GM12878 (cell line): ENCODE measurements at regions not wholly inside any gene's neighbourhood (a gene's known extent, or its start where the extent isn't known, plus 50 kb on each side); places are given as distances from the start of the nearest gene placed in this dataset.

ENCODE experiments used
- BCL11A ChIP-seq: IDR thresholded peaks from 2 replicates; pipeline ENCODE4 v1.6.1; 2011; ENCODE audit warnings: low read depth, low read length
- CBX3 ChIP-seq: fragments of 200-600 bp; sonication (generic); IDR thresholded peaks from 2 replicates; pipeline ENCODE4 v1.6.1; 2016; ENCODE audit warnings: low read depth, borderline replicate concordance
- CBX5 ChIP-seq: sonication (generic); IDR thresholded peaks from 2 replicates; pipeline ENCODE4 v1.6.1; 2016; ENCODE audit warnings: low read depth, moderate library complexity, mild to moderate bottlenecking, inconsistent platforms
- CREB1 ChIP-seq: IDR thresholded peaks from 2 replicates; pipeline ENCODE4 v1.6.1; 2012; ENCODE audit warnings: low read depth, mild to moderate bottlenecking, inconsistent platforms
- EED ChIP-seq: sonication (generic); IDR thresholded peaks from 2 replicates; pipeline ENCODE4 v1.6.1; 2016; ENCODE audit warnings: antibody characterized with exemption, low read depth
- EGR1 ChIP-seq, 2 experiments: IDR thresholded peaks; 1 replicate in 1 of 2; 2 replicates in 1 of 2; pipeline ENCODE4 v1.6.1; 2011 to 2012; ENCODE audit warnings: low read depth in 2 of 2, low read length in 2 of 2, borderline replicate concordance in 1 of 2, mild to moderate bottlenecking in 1 of 2, moderate library complexity in 1 of 2
- ESRRA ChIP-seq: IDR thresholded peaks from 2 replicates; pipeline ENCODE4 v1.6.1; 2012; ENCODE audit warnings: mild to moderate bottlenecking, low read length, improper control_type of control experiment
- HDGF ChIP-seq: fragments of 450-650 bp; IDR thresholded peaks from 2 replicates; pipeline ENCODE4 v1.6.1; 2016; ENCODE audit warnings: antibody characterized with exemption
- KLF5 ChIP-seq: fragments of 450-650 bp; IDR thresholded peaks from 2 replicates; pipeline ENCODE4 v1.6.1; 2014; ENCODE audit warnings: mild to moderate bottlenecking; ENCODE audit not compliant: partially characterized antibody
- MTA3 ChIP-seq: IDR thresholded peaks from 2 replicates; pipeline ENCODE4 v1.6.1; 2012; ENCODE audit warnings: low read length, inconsistent platforms, borderline replicate concordance
- PKNOX1 ChIP-seq: fragments of 450-650 bp; IDR thresholded peaks from 2 replicates; pipeline ENCODE4 v1.6.1; 2016; ENCODE audit warnings: mild to moderate bottlenecking
- PRDM15 ChIP-seq: fragments of 450-650 bp; formaldehyde crosslinking; IDR thresholded peaks from 2 replicates; pipeline ENCODE4 v1.4.0; 2020; ENCODE audit warnings: mild to moderate bottlenecking, moderate library complexity
- SIN3A ChIP-seq: IDR thresholded peaks from 2 replicates; pipeline ENCODE4 v1.6.1; 2012; ENCODE audit warnings: low read depth, low read length, improper control_type of control experiment
- SMAD1 ChIP-seq: fragments of 450-650 bp; IDR thresholded peaks from 2 replicates; pipeline ENCODE4 v1.6.1; 2018; ENCODE audit warnings: mild to moderate bottlenecking, low read depth; ENCODE audit not compliant: partially characterized antibody
- SP1 ChIP-seq: IDR thresholded peaks from one replicate; pipeline ENCODE4 v1.6.1; 2011; ENCODE audit warnings: low read depth, low read length
- SUPT20H ChIP-seq: IDR thresholded peaks from 2 replicates; pipeline ENCODE4 v1.6.1; 2011; ENCODE audit warnings: low read depth, mild to moderate bottlenecking, low read length, moderate library complexity, borderline replicate concordance; ENCODE audit not compliant: control insufficient read depth
- SUZ12 ChIP-seq: fragments of 200-600 bp; sonication (generic); IDR thresholded peaks from one replicate; pipeline ENCODE4 v1.6.1; 2018; ENCODE audit warnings: antibody characterized with exemption, mild to moderate bottlenecking; ENCODE audit not compliant: unreplicated experiment
- USF1 ChIP-seq: IDR thresholded peaks from 2 replicates; pipeline ENCODE4 v1.6.1; 2011; ENCODE audit warnings: borderline replicate concordance, low read depth, mild to moderate bottlenecking, moderate library complexity, mixed read lengths, low read length; ENCODE audit not compliant: insufficient read depth; ENCODE audit errors: extremely low read length
- ZNF274 ChIP-seq: IDR thresholded peaks from one replicate; pipeline ENCODE4 v1.8.0; 2011; ENCODE audit not compliant: insufficient read length, insufficient read depth
- ZNF687 ChIP-seq: fragments of 450-650 bp; IDR thresholded peaks from 2 replicates; pipeline ENCODE4 v1.6.1; 2017; ENCODE audit warnings: mild to moderate bottlenecking, moderate library complexity

- TF ChIP-seq SMAD1 (no peak), EGR1 (IDR thresholded peaks at IDR 0.05; ENCODE audit: borderline replicate concordance in 1 of 2, low read depth in 2 of 2, low read length in 2 of 2) (no peak), HDGF (no peak), KLF5 (no peak), CREB1 (0 out of 2 replicates have a peak, but pooled peaks have one; percentile 8), USF1 (no peak), EED (peak; percentile 47; the same call in 1 of the 2 replicates), ZNF274 (no peak), PKNOX1 (no peak), PRDM15 (no peak), MTA3 (no peak), SUPT20H (no peak), SUZ12 (no peak), SP1 (peak; percentile 3), CBX5 (0 out of 2 replicates have a peak, but pooled peaks have one; percentile 62), BCL11A (peak; percentile 66), ZNF687 (0 out of 2 replicates have a peak, but pooled peaks have one; percentile 14), ESRRA (no peak), CBX3 (no peak), SIN3A (no peak)
These were observed 224.7 kb upstream of the GJB5 start (continued) for GRCh38 chr1:34529935-34530859.
